GM23338 (cell line): ENCODE measurements at regions not wholly inside any gene's neighbourhood (a gene's known extent, or its start where the extent isn't known, plus 50 kb on each side); places are given as distances from the start of the nearest gene placed in this dataset.

Experiments used
- CREB1 ChIP-seq: fragments of 250-450 bp; sonication (Bioruptor Pico); IDR thresholded peaks from 2 replicates; pipeline ENCODE4 v1.5.0; 2020; ENCODE audit warnings: low read depth, mild to moderate bottlenecking, moderate library complexity
- EZH2 ChIP-seq: fragments of 200-600 bp; sonication (generic); IDR thresholded peaks from one replicate; pipeline ENCODE4 v1.8.0; 2017; ENCODE audit warnings: antibody characterized with exemption, mild to moderate bottlenecking, low read depth; ENCODE audit not compliant: unreplicated experiment
- EZH2phosphoT487 ChIP-seq: fragments of 200-600 bp; sonication (generic); IDR thresholded peaks from one replicate; pipeline ENCODE4 v1.8.1; 2018; ENCODE audit warnings: antibody characterized with exemption; ENCODE audit not compliant: unreplicated experiment
- JUNB ChIP-seq: IDR thresholded peaks from one replicate; pipeline ENCODE4 v1.6.1; 2016; ENCODE audit warnings: antibody characterized with exemption; ENCODE audit not compliant: unreplicated experiment
- NANOG ChIP-seq: IDR thresholded peaks from 2 replicates; pipeline ENCODE4 v1.6.1; 2016; ENCODE audit warnings: antibody characterized with exemption, borderline replicate concordance
- POLR2AphosphoS5 ChIP-seq: IDR thresholded peaks from 2 replicates; pipeline ENCODE4 v1.6.1; 2016; ENCODE audit warnings: antibody characterized with exemption, low read depth
- STAT1 ChIP-seq: IDR thresholded peaks from one replicate; pipeline ENCODE4 v1.6.1; 2016; ENCODE audit warnings: antibody characterized with exemption; ENCODE audit not compliant: unreplicated experiment
- ZNF114 ChIP-seq: fragments of 250-450 bp; sonication (Bioruptor Pico); IDR thresholded peaks from 2 replicates; pipeline ENCODE4 v1.5.0; 2020; ENCODE audit warnings: mild to moderate bottlenecking, moderate library complexity
- ZNF331 ChIP-seq: fragments of 250-450 bp; sonication (Bioruptor Pico); IDR thresholded peaks from 2 replicates; pipeline ENCODE4 v1.5.0; 2020; ENCODE audit warnings: low read depth, mild to moderate bottlenecking, moderate library complexity
- TF ChIP-seq, protein P1 (sequence below), 2 experiments: fragments of 200-600 bp in 1 of 2; sonication (generic) in 1 of 2; conservative IDR thresholded peaks; 2 replicates each; pipeline versions ENCODE4 v1.5.1 to v1.6.1; 2016 to 2017; ENCODE audit warnings: antibody characterized with exemption in 2 of 2, low read depth in 2 of 2, mild to moderate bottlenecking in 2 of 2, moderate library complexity in 1 of 2
- TF ChIP-seq, protein P2 (sequence below): IDR thresholded peaks from one replicate; pipeline ENCODE4 v1.6.1; 2018; ENCODE audit warnings: antibody characterized with exemption; ENCODE audit not compliant: unreplicated experiment

DNA sequence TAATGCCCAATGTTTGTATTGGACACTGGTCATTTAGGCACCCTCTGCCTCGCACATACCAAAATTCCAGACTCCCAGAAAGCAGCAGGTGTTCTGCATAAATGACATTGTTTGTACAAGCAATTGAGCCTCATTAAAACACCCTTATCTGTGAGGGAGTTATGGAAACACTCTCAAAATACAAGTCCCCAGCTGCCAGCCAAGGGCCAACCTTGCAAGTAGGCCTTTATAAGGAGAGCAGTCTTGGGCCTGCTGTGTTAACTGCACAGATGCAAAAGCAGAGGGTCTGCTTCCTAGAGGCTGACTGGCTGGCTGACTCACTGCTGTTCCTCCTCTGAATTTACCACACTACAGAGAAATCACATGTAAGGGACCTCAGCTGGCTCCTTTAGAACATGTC, 150.4 kb upstream of the HMGN3 start:
- TF ChIP-seq, protein P1, sequence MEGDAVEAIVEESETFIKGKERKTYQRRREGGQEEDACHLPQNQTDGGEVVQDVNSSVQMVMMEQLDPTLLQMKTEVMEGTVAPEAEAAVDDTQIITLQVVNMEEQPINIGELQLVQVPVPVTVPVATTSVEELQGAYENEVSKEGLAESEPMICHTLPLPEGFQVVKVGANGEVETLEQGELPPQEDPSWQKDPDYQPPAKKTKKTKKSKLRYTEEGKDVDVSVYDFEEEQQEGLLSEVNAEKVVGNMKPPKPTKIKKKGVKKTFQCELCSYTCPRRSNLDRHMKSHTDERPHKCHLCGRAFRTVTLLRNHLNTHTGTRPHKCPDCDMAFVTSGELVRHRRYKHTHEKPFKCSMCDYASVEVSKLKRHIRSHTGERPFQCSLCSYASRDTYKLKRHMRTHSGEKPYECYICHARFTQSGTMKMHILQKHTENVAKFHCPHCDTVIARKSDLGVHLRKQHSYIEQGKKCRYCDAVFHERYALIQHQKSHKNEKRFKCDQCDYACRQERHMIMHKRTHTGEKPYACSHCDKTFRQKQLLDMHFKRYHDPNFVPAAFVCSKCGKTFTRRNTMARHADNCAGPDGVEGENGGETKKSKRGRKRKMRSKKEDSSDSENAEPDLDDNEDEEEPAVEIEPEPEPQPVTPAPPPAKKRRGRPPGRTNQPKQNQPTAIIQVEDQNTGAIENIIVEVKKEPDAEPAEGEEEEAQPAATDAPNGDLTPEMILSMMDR (conservative IDR thresholded peaks at IDR 0.05; ENCODE audit: low read depth in 2 of 2) = no peak
- TF ChIP-seq EZH2 (no peak), POLR2AphosphoS5 (no peak), EZH2phosphoT487 (no peak), ZNF331 (CRISPR knock-in tag) (no peak), STAT1 (no peak), CREB1 (no peak), JUNB (no peak), ZNF114 (CRISPR knock-in tag) (no peak), NANOG (no peak)
- TF ChIP-seq, protein P2, sequence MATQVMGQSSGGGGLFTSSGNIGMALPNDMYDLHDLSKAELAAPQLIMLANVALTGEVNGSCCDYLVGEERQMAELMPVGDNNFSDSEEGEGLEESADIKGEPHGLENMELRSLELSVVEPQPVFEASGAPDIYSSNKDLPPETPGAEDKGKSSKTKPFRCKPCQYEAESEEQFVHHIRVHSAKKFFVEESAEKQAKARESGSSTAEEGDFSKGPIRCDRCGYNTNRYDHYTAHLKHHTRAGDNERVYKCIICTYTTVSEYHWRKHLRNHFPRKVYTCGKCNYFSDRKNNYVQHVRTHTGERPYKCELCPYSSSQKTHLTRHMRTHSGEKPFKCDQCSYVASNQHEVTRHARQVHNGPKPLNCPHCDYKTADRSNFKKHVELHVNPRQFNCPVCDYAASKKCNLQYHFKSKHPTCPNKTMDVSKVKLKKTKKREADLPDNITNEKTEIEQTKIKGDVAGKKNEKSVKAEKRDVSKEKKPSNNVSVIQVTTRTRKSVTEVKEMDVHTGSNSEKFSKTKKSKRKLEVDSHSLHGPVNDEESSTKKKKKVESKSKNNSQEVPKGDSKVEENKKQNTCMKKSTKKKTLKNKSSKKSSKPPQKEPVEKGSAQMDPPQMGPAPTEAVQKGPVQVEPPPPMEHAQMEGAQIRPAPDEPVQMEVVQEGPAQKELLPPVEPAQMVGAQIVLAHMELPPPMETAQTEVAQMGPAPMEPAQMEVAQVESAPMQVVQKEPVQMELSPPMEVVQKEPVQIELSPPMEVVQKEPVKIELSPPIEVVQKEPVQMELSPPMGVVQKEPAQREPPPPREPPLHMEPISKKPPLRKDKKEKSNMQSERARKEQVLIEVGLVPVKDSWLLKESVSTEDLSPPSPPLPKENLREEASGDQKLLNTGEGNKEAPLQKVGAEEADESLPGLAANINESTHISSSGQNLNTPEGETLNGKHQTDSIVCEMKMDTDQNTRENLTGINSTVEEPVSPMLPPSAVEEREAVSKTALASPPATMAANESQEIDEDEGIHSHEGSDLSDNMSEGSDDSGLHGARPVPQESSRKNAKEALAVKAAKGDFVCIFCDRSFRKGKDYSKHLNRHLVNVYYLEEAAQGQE = no peak
